ENCODE measurements at regions not wholly inside any gene's neighbourhood (a gene's known extent, or its start where the extent isn't known, plus 50 kb on each side); places are given as distances from the start of the nearest gene placed in this dataset.

GRCh38 chr15:77731067-77731466 lies 98.4 kb upstream of the LINGO1 start:
- no peak for DNase-seq

GRCh38 chr15:77727635-77728304 lies 95.1 kb upstream of the LINGO1 start:
- DNase-seq = no peak

GRCh38 chr15:77724715-77725114 lies 92.0 kb upstream of the LINGO1 start:
- no peak for DNase-seq

GRCh38 chr15:77723756-77724155 lies 91.0 kb upstream of the LINGO1 start:
- no peak for DNase-seq

- no peak for DNase-seq
These were observed 90.2 kb upstream of the LINGO1 start for GRCh38 chr15:77722759-77723460.

GRCh38 chr15:77721963-77722362 lies 89.3 kb upstream of the LINGO1 start:
- DNase-seq = no peak

- no peak for DNase-seq
These were observed 87.9 kb upstream of the LINGO1 start for GRCh38 chr15:77720655-77721054.

- DNase-seq = no peak
These were observed 87.5 kb upstream of the LINGO1 start for GRCh38 chr15:77720173-77720572.

GRCh38 chr15:77719450-77719849 lies 86.7 kb upstream of the LINGO1 start:
- DNase-seq = no peak

- DNase-seq = no peak
These were observed 84.8 kb upstream of the LINGO1 start for GRCh38 chr15:77717333-77717990.

- DNase-seq = no peak
These were observed 84.1 kb upstream of the LINGO1 start for GRCh38 chr15:77716632-77717332.

GRCh38 chr15:77715860-77716259 lies 83.1 kb upstream of the LINGO1 start:
- DNase-seq = no peak

GRCh38 chr15:77715051-77715450 lies 82.3 kb upstream of the LINGO1 start:
- DNase-seq = no peak

GRCh38 chr15:77714555-77714954 lies 81.8 kb upstream of the LINGO1 start:
- DNase-seq = no peak

GRCh38 chr15:77714023-77714422 lies 81.3 kb upstream of the LINGO1 start:
- DNase-seq = no peak

- no peak for DNase-seq
These were observed 80.6 kb upstream of the LINGO1 start for GRCh38 chr15:77713281-77713680.

- no peak for DNase-seq
These were observed 79.7 kb upstream of the LINGO1 start for GRCh38 chr15:77712438-77712837.

GRCh38 chr15:77710637-77711036 lies 77.9 kb upstream of the LINGO1 start:
- DNase-seq = no peak

GRCh38 chr15:77710206-77710605 lies 77.5 kb upstream of the LINGO1 start:
- no peak for DNase-seq

- no peak for DNase-seq
These were observed 76.6 kb upstream of the LINGO1 start for GRCh38 chr15:77709135-77709886.

GRCh38 chr15:77706482-77707244 lies 74.0 kb upstream of the LINGO1 start:
- DNase-seq = no peak

Measured in activated CD4-positive, alpha-beta T cell treated with anti-CD3 and anti-CD28 coated beads, Interleukin-2, Interleukin-6, amounts not matched to agents 100 ng/mL and 50 ng/mL, durations not matched to agents 16 hours and 8 hours (primary cell).